GM13976 (cell line): ENCODE measurements at regions not wholly inside any gene's neighbourhood (a gene's known extent, or its start where the extent isn't known, plus 50 kb on each side); places are given as distances from the start of the nearest gene placed in this dataset.

Experiments
- DNase-seq: peaks from one replicate; pipeline ENCODE4 v3.0.0; 2012; ENCODE audit warnings: low spot score
- in situ Hi-C: fragments of 300-500 bp; cut with MboI; formaldehyde crosslinking; loops from one replicate; pipeline ENCODE4 v1.12.0; 2022; ENCODE audit warnings: low sequenced_read_pairs, mixed read lengths, inconsistent platforms; ENCODE audit not compliant: unreplicated experiment
- TF ChIP-seq, protein P1 (sequence below): IDR thresholded peaks from 2 replicates; pipeline ENCODE4 v1.5.1; 2012; ENCODE audit warnings: borderline replicate concordance, mild to moderate bottlenecking; ENCODE audit not compliant: insufficient read depth; ENCODE audit errors: extremely low read depth, missing control alignments, control extremely low read depth

DNA sequence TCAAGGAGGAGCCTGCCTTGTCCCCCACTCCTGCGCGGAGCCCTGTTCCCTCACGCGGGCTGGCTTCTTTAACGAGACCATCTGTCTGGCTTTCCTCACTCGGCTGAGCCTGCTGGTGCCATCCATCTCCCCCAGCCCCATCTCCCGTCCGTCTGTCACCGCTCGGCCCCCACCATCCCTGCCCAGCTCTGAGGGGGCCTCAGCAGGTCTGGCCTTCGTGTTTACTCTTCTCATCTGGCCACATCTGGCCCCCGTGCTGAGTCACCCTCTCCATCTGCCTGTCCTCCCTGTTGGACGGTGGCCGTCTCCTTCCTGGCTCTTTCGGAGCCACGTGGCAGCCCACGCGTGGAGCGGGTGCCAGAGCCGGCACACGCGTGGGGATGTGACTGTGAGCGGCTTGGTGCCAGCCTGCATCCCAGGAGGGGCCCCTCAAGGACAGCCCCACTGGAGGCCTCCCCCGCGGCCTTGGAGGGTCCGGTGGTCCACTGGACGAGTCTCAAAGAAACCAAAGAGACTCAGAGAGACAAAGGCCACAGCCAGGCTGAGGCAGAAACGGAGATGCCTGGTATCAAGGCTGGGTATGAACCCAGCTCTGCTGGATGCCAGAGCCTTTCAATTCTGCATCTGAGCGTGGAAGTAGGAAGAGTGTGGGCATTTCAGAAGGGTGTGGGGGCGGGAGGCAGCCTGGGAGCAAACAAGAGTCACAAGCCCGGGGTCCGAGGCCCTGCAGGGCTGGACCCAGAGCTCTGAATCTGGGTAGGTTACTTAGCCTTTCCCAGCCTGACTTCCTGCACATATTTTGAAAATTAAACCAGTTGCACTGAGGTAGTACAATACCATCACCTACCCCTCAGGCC, 76.7 kb upstream of the UNC5A start:
- in situ Hi-C loops, result no loop called here
- TF ChIP-seq, protein P1, sequence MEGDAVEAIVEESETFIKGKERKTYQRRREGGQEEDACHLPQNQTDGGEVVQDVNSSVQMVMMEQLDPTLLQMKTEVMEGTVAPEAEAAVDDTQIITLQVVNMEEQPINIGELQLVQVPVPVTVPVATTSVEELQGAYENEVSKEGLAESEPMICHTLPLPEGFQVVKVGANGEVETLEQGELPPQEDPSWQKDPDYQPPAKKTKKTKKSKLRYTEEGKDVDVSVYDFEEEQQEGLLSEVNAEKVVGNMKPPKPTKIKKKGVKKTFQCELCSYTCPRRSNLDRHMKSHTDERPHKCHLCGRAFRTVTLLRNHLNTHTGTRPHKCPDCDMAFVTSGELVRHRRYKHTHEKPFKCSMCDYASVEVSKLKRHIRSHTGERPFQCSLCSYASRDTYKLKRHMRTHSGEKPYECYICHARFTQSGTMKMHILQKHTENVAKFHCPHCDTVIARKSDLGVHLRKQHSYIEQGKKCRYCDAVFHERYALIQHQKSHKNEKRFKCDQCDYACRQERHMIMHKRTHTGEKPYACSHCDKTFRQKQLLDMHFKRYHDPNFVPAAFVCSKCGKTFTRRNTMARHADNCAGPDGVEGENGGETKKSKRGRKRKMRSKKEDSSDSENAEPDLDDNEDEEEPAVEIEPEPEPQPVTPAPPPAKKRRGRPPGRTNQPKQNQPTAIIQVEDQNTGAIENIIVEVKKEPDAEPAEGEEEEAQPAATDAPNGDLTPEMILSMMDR, result no peak
- DNase-seq, result no peak

DNA sequence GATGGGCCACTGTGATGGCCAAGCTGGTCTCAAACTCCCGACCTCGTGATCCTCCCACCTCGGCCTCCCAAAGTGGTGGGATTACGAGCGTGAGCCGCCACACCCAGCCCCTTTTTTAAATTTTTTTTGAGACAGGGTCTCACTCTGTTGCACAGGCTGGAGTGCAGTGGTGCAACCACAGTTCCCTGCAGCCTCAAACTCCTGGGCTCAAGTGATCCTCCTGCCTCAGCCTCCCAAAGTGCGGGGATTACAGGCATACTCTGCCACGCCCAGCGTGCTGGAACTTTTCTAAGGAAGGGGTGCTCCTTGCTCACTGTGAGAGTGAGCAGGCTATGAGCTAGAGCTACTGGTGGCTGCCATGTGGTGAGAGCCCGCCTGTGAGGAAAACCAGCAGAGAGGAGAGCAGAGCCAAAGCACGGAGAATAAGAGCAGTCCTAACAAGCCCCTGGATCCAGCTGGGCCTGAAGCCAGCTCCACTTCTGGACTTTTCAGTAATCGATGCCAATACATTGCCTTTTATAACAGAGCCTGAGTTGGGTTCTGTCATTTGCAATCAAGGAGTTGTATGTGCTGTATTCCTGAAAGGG, 75.5 kb upstream of the UNC5A start:
- TF ChIP-seq, protein P1, result no peak
- DNase-seq, result no peak
- in situ Hi-C loops, result no loop called here

DNA sequence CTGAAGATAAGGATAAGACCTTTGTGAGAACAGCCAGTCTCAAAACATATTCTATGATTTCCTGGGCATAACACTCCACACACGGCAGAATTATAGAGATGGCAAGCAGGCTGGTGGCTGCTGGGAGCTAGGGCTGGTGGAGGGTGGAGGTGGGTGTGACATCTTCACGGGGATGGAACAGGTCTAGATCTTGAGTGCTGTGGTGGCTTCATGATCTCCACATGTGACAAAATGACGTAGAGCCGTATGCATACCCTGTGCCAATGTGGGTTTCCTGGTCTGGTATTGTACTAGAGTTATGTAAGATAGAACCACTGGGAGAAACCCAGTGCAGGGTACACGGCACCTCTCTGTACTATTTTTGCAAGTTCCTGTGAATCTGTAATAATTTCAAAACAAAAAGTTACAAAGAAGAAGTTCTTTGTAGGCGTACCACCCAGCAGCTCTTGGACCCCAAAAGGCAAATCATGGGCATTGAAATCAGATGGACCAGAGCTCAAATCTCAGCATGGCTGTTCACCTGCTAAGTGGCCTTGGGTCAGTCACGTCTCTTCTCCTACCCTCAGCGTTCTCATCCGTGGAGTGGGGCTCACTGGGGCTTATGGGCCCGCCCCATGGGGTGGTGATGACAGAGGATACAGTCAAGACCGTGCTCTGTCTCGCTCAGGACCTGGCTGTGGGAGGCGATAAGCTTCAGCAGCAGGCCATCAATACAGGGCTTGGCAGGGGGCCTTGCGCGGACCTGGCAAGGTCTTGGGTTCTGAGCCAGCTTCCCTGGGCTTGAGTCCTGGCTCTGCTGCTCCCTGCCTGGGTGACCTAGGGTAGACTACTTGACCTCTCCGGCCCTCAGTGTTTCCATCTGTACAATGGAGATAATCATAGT, 74.7 kb upstream of the UNC5A start:
- no peak for DNase-seq
- TF ChIP-seq, protein P1, result no peak
- in situ Hi-C loops, result no loop called here

DNA sequence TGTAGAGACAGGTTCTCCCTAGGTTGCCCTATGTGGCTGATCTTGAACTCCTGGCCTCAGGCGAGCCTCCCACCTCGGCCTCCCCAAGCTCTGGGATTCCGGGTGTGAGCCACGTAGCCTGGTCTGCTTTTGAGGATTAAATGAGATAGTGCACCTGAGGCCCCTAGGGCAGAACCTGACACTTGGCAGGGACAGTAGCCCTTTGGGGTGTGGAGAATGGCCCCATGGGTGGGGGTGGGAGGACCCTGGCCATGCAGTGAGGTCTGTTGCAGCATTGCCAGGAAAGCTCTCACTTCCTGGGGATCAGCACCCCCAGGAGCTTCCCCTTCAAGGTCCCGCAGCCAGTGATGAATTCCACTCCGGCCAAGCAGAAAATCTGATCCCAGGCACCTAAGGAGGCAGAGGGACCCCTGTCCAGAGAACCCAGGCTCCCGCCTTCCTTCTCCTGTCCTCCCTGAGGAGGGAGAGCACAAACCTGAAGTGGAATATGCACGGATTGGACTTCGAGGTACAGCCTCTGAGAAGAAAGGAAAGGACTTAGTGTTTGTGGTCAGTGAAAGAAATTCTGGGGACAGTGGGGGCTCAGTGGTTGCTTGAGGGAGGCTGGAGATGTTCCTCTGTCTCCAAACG, 73.9 kb upstream of the UNC5A start:
- TF ChIP-seq, protein P1, result no peak
- in situ Hi-C loops, result no loop called here
- DNase-seq, result peak; percentile 6

DNA sequence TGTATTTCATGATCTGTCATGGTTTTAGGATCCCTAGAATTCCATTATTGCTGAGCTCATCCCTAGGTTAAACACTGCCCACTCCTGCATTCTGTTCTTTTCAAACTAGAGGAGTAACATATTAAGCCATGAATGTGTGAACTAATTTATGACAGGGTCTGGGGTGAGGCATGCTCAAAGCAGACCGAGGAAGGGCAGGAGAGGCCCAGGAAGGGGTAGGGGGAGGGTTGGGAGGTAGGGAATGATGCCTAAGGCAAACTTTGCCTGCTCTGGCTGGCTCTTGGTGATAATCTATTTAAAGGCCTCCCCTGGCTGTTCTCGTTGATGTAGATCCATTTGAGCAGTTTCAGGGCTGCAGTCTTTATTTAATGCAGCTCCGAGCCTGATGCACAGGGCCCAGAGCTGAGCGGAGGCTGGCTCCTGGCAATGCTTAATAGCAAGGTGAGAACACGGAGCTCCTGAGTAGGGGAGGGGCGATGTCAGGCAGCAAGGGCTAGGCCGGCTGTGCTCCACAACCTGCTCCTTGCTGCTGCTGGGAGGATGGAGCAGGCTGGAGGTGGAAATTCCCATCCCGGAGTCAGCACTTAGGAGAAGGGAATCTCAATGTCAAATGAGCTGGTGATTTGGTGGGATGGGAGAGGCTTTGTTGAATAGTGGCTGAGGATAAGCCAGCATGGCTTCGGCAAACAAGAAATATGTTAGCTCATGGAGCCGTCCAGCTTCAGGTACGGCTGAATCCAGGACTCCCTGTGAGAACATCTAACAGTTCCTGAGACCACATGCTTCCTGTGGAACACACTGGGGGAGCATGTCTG, 73.2 kb upstream of the UNC5A start:
- DNase-seq, result peak; percentile 5
- TF ChIP-seq, protein P1, result no peak
- in situ Hi-C loops, result no loop called here
